HT-29 (cell line): ENCODE measurements at regions not wholly inside any gene's neighbourhood (a gene's known extent, or its start where the extent isn't known, plus 50 kb on each side); places are given as distances from the start of the nearest gene placed in this dataset.

ENCODE experiments used
- DNase-seq: peaks from one replicate; pipeline ENCODE4 v3.0.0-alpha.2; 2015; ENCODE audit warnings: low spot score

GRCh38 chr18:27483276-27483675, 298.2 kb upstream of the CHST9 start:
- DNase-seq: no peak

DNA sequence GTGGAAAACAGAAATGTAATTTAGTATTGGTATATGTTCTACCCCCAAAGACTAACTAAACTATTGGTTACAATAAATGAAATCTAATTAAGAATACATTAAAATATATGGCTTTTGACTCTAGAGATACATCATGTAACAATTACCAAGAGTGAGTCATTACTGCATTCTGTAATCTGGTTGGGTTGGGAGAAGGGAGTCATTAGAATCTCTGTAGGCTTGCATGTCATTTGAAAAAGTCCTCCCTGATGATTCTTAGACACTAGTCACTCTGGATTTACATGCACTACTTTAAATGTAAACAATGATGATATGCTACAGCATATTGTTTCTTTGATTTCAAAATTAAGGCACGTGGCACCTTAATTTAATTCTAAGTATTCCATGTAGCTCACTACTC, 293.4 kb upstream of the CHST9 start:
- DNase-seq: no peak

DNA sequence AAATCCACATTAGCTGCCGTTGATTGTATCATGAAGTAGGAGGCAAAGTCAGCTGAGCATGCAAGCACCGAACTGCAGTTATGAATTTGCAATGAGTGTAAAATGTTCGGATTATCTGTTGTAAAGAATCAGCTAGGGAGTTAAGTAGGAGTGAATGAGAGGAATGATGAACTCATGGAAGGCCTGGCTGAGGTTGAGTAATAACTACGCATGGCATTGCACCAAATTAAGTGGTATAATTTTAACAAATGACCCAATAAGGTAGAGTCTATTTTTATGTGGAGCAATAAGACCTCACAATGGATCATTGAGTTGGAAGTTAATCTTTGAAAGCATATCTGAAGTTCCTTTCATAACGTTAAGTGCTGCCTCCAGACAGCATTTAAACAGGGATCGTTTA, 288.2 kb upstream of the CHST9 start:
- no peak for DNase-seq

DNA sequence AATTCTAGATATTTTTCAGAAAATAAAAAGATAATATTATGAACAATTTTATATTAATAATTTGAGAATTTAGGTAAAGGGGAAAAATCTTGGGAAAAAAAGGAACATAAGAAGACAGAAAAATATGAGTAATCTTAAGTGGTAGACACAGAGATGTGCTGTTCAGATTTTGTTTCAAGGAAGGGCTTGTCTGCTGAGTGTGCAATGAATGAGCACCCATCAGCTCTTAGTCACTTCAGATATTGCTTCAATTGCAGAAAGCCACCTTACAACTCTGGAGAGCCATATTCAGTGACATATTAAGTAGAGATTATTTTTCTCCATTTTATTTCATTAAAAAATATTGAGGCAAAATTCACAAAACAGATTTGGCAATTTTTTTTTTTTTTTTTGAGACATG, 282.0 kb upstream of the CHST9 start:
- no peak for DNase-seq

DNA sequence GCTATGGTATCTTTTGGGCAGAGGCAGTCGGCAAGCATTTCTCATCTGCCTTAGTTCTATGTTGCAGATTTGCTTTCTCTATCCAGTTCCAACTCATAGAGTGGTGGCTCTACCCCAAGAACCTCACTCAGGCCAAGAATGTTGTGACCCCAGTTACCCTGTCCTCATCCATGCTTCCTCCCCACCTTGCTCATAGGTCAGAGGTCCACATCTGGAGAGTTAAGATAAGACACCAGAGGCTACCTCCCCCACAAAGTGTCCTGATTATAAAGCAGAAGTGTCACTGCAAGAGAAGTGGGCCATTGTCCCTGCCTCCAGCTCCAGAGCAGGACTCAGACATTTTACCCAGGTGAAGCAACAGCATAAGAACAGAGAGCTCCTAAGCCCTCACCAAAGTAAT, 276.8 kb upstream of the CHST9 start:
- no peak for DNase-seq

DNA sequence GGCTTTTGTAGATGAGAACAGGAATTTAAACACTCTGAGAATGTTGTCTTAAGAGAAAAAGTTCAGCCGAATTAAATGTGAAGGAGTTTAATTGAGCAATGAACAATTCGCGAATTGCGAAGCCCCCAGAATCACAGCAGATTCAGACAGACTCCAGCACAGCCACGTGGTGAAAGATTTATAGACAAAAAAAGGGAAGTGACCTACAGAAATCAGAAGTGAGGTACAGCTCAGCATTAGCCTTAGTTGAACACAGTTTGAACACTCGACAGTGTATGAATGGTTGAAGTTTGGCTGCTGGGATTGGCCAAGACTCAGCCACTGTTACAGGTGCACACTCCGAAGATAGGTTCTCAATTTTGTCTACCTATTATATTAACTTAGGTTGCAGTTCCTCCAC, 264.0 kb upstream of the CHST9 start:
- no peak for DNase-seq

DNA sequence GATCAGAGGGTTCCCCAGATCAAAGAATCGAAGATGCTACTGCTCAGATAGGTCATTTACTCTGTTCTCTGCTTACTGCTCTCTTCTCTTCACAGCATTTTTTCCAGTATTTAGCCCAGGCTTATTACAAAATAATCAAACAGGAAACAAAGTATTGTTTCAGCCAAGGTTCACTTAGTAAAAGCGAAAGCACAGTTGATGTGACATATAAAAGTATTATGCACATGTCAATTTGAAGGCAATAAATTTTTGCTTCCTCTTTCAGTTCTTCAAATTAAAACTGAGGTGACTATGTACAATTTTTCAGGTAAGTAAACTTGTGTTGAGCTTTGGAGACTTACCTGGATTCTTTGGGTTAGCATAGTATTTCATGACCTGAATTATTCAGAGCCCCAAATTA, 262.8 kb upstream of the CHST9 start:
- no peak for DNase-seq

- DNase-seq: no peak
These were observed 262.4 kb upstream of the CHST9 start for GRCh38 chr18:27447451-27447881.

- no peak for DNase-seq
These were observed 245.5 kb upstream of the CHST9 start for GRCh38 chr18:27430595-27430994.

GRCh38 chr18:27428716-27429475, 243.8 kb upstream of the CHST9 start:
- DNase-seq: no peak

- DNase-seq: no peak
These were observed 243.0 kb upstream of the CHST9 start for GRCh38 chr18:27428120-27428519.

- DNase-seq: no peak
These were observed 238.5 kb upstream of the CHST9 start for GRCh38 chr18:27423581-27423980.

GRCh38 chr18:27419646-27420045, 234.5 kb upstream of the CHST9 start:
- no peak for DNase-seq

- DNase-seq: no peak
These were observed 230.4 kb upstream of the CHST9 start for GRCh38 chr18:27415495-27415894.

- DNase-seq: no peak
These were observed 229.6 kb upstream of the CHST9 start for GRCh38 chr18:27414682-27415081.

GRCh38 chr18:27413495-27414401, 228.6 kb upstream of the CHST9 start:
- DNase-seq: no peak

GRCh38 chr18:27412556-27412955, 227.4 kb upstream of the CHST9 start:
- no peak for DNase-seq

GRCh38 chr18:27411911-27412310, 226.8 kb upstream of the CHST9 start:
- DNase-seq: no peak

- DNase-seq: no peak
These were observed 225.9 kb upstream of the CHST9 start for GRCh38 chr18:27411013-27411412.

DNA sequence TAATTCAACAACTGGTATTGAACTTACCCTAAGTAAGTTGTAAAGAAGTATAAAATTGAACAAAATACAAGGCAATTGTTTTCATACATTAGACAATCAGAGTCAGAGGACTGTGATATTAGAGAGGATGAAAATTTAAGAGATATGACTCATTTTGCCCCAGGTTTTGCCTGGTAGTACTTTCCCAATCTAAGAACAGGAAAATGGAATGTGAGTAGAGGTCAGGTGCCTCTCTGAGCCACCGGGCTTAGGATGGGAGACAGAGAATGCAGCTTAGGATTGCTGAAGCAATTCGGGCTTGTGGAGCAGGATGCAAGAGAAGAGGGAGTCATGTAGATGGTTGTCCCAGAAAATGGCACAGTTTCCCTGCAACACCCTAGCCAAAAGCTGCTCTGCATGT, 219.7 kb upstream of the CHST9 start:
- DNase-seq: no peak

GRCh38 chr18:27400001-27400400, 214.9 kb upstream of the CHST9 start:
- DNase-seq: no peak

- no peak for DNase-seq
These were observed 210.6 kb upstream of the CHST9 start for GRCh38 chr18:27395752-27396151.

DNA sequence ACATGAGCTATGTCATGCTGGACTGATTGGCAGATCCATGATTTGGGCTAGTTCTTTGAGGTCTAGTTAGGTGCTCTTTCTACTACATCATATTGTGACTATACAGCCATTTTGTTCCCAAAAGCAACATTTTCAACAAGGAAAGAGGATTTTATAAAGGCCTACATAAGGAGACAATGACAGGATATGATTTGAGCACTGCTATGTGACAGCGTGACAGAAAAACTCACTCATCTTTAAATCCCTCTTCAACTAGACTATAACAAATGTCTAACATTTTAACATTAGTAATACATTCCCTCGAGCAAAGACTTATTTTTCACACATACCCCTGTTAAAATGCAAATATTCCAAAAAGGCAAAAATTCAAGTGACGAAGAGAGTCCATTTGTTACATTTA, 209.6 kb upstream of the CHST9 start:
- no peak for DNase-seq
